HG03060 (cell line): ENCODE measurements at regions not wholly inside any gene's neighbourhood (a gene's known extent, or its start where the extent isn't known, plus 50 kb on each side); places are given as distances from the start of the nearest gene placed in this dataset.

Experiments used
- ATAC-seq: cut with Tn5 transposase; IDR thresholded peaks from one replicate; pipeline ENCODE4 v1.9.1; 2021; ENCODE audit warnings: low read depth, moderate number of reproducible peaks; ENCODE audit not compliant: unreplicated experiment

- no peak for ATAC-seq
Observed at GRCh38 chr18:24862201-24862816, 401.9 kb downstream of the HRH4 start.

GRCh38 chr18:24868311-24868710 lies 407.9 kb downstream of the HRH4 start:
- ATAC-seq: no peak

- no peak for ATAC-seq
Observed at GRCh38 chr18:24868760-24869237, 408.4 kb downstream of the HRH4 start.

- ATAC-seq: no peak
Observed at GRCh38 chr18:24869285-24869684, 408.8 kb downstream of the HRH4 start.

- no peak for ATAC-seq
Observed at GRCh38 chr18:24875286-24875685, 414.8 kb downstream of the HRH4 start.

- ATAC-seq: no peak
Observed at GRCh38 chr18:24875777-24876176, 415.3 kb downstream of the HRH4 start.

- ATAC-seq: no peak
Observed at GRCh38 chr18:24876266-24876665, 415.8 kb downstream of the HRH4 start.

GRCh38 chr18:24877066-24877465 lies 416.6 kb downstream of the HRH4 start:
- ATAC-seq: no peak

GRCh38 chr18:24877546-24877945 lies 417.1 kb downstream of the HRH4 start:
- no peak for ATAC-seq

- no peak for ATAC-seq
Observed at GRCh38 chr18:24878289-24878688, 417.9 kb downstream of the HRH4 start.

GRCh38 chr18:24885276-24885675 lies 424.8 kb downstream of the HRH4 start:
- ATAC-seq: no peak

- ATAC-seq: no peak
Observed at GRCh38 chr18:24894880-24895279, 434.4 kb downstream of the HRH4 start.

GRCh38 chr18:24897461-24897860 lies 437.0 kb downstream of the HRH4 start:
- ATAC-seq: no peak

- ATAC-seq: no peak
Observed at GRCh38 chr18:24910221-24910620, 441.7 kb downstream of the ZNF521 start.

GRCh38 chr18:24913507-24914170 lies 438.3 kb downstream of the ZNF521 start:
- no peak for ATAC-seq

- ATAC-seq: no peak
Observed at GRCh38 chr18:24914171-24914525, 437.8 kb downstream of the ZNF521 start.

- no peak for ATAC-seq
Observed at GRCh38 chr18:24914685-24915084, 437.3 kb downstream of the ZNF521 start.

- ATAC-seq: no peak
Observed at GRCh38 chr18:24915547-24915946, 436.4 kb downstream of the ZNF521 start.

- ATAC-seq: no peak
Observed at GRCh38 chr18:24917767-24918166, 434.2 kb downstream of the ZNF521 start.

GRCh38 chr18:24918257-24918656 lies 433.7 kb downstream of the ZNF521 start:
- no peak for ATAC-seq

GRCh38 chr18:24919181-24919797 lies 432.7 kb downstream of the ZNF521 start:
- ATAC-seq: no peak

- ATAC-seq: no peak
Observed at GRCh38 chr18:24922491-24922890, 429.5 kb downstream of the ZNF521 start.
